PC-9 (cell line): ENCODE measurements at regions not wholly inside any gene's neighbourhood (a gene's known extent, or its start where the extent isn't known, plus 50 kb on each side); places are given as distances from the start of the nearest gene placed in this dataset.

ENCODE experiments used
- CTCF ChIP-seq: fragments of 200-600 bp; sonication (generic); conservative IDR thresholded peaks from 2 replicates; pipeline ENCODE4 v1.6.1; 2017; ENCODE audit warnings: mixed run types, antibody characterized with exemption, mild to moderate bottlenecking, moderate library complexity
- EZH2 ChIP-seq: fragments of 200-600 bp; sonication (generic); IDR thresholded peaks from 2 replicates; pipeline ENCODE4 v1.8.0; 2017; ENCODE audit warnings: antibody characterized with exemption, low read depth

GRCh38 chr2:46844443-46844842 lies 71.2 kb downstream of the MCFD2 start:
- no peak for TF ChIP-seq CTCF
- no peak for TF ChIP-seq EZH2
